GM19452 (cell line): ENCODE measurements at regions not wholly inside any gene's neighbourhood (a gene's known extent, or its start where the extent isn't known, plus 50 kb on each side); places are given as distances from the start of the nearest gene placed in this dataset.
A peak's percentile ranks its signal among the peaks of the same experiment; 100 is the strongest.
"Not testable (repeated sequence)": the region's sequence is repeated elsewhere in the genome, so short reads cannot be mapped to it uniquely, and the experiment has no call there.

Experiments
- ATAC-seq: cut with Tn5 transposase; IDR thresholded peaks from one replicate; pipeline ENCODE4 v1.9.1; 2021; ENCODE audit not compliant: unreplicated experiment

- no peak for ATAC-seq
Measured at GRCh38 chr12:92062539-92063493, 82.8 kb downstream of the BTG1 start.

GRCh38 chr12:92061061-92061460, 84.6 kb downstream of the BTG1 start:
- ATAC-seq = no peak

DNA sequence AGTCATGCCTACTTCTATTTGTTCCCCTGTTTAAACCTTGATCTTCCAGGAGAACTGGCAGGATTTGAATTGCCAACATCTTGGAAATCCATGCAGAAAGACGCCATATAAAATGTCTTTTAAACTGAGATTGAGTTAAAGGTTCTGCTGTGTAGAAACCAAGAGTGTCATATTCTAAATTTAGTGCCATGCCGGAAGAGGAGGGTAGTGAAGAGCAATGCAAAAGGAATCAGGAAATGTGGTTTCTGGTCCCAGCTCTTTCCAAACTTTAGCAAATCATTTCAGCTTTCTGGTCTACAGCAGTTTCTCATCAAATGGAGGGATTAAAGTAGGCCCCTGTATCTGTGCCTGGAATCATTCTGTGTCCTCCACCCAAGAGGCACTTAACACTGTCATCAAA, 85.7 kb downstream of the BTG1 start:
- ATAC-seq = no peak

- no peak for ATAC-seq
Measured at GRCh38 chr12:92058664-92059063, 87.0 kb downstream of the BTG1 start.

- ATAC-seq = not testable (repeated sequence)
Measured at GRCh38 chr12:92056756-92057155, 88.9 kb downstream of the BTG1 start.

DNA sequence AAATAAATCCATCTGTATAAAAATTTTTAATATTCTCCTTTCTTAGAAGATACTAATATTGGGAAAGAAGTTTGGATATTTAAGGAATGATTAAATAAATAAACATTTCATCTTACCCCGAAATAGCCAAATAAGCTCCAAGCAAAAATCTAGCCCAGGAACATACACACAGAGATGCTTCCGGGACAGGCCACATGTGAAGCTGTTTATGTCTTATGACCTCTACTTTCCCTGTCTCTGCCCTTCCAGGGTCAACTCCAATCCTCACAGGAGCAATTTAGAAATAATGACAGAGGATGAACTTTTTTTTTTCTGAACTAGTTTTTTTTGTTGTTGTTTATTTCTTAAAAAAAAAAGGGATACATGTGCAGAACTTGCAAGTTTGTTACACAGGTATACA, 89.4 kb downstream of the BTG1 start:
- no peak for ATAC-seq

- ATAC-seq = no peak
Measured at GRCh38 chr12:92055877-92056276, 89.8 kb downstream of the BTG1 start.

- ATAC-seq = no peak
Measured at GRCh38 chr12:92051441-92051840, 94.2 kb downstream of the BTG1 start.

DNA sequence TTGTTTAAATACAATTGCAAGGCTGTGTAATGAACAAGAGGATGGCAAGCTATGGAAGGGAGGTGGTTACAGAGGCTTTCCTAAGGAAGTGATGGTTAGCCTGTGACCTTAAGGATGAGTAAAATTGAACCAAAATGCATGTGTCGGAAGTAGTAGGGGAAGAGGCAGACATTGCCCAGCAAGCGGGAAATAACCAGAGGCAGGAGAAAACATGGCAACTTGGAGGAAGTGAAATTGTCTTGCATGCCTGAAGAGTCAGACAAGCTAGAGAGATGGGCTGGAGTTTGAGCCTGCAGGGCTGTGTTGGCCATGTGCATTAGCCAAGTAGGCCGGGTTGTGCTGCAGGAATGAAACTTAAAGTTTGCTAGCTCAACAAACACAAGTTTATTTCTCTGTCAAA, 96.2 kb downstream of the BTG1 start:
- peak; percentile 82 for ATAC-seq

GRCh38 chr12:92047393-92047826, 98.2 kb downstream of the BTG1 start:
- ATAC-seq = no peak

- ATAC-seq = no peak
Measured at GRCh38 chr12:92046557-92047392, 98.9 kb downstream of the BTG1 start.

DNA sequence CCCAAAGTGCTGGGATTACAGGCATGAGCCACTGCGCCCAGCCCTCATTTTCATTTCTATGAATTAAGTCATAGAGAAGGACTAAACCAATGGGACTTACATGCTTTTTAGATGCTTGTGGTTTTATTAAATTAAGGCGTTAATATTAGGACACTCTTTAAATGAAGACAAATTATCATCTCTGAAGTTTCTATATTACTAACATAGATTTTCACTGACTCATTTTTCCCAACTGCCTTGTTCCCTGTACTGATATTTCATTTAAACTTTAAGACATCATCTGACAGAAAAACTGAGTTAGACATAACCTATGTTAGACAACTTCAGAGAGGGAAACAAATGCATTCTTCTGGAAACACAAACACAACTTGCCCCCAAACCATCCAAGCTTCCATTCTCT, 99.8 kb downstream of the BTG1 start:
- ATAC-seq = no peak

DNA sequence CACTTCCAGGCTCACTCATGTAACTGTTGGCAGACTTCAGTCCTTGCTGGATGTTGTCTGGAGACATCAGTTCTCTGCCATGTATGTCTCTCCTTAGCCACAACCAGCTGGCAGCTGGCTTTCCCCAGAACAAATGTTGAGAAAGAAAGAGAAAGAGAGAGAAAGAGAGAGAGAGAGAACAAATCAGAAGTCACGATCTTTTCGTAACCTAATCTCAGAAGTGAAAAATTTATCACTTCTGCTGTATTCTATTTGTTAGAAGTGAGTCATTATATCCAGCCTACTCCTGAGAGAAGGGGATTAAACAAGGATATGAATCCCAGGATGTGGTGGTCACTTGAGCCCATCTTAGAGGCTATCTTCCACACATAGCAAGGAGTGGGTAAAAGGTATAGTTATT, 101.2 kb downstream of the BTG1 start:
- ATAC-seq = no peak

- no peak for ATAC-seq
Measured at GRCh38 chr12:92042791-92043531, 102.7 kb downstream of the BTG1 start.

- no peak for ATAC-seq
Measured at GRCh38 chr12:92041742-92042141, 103.9 kb downstream of the BTG1 start.

DNA sequence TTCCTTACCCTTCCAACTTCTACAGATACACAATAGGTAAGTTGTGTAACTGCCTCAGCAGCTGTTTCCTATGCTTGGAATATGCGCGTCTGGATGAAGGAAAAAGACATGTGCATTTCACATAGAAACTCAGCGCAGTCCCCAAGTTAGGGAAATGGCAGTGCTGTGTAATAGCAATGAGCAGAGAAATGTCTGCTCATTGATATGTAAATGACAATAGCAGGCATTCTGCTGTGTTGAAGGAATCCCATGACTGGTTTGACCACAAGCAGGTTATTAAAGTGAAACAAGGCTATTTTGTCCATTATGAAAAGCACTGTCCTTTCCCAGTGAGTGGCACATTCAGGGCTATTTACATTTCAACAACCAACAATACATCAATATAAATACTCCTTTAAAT, 106.6 kb downstream of the BTG1 start:
- ATAC-seq = no peak

DNA sequence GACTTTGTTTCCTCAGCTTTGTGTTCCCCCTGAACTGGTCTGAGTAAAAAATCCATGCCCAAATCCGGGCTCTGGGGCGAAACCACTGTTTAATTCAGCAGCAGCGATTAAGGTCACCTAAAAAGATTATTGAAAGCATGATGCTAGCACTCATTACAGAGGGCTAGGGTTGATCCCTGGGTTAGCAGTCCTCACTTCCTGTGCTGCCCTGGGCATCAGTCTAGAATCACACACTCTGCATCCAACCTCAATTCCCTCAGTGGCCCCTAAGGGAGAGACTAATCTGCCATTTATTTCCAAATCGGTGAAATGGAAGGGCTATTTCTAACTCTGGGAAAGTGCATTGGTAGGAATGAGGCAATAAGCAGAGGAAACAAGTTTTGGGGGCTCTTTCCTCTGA, 107.2 kb downstream of the BTG1 start:
- ATAC-seq = no peak

- no peak for ATAC-seq
Measured at GRCh38 chr12:92036771-92037453, 108.7 kb downstream of the BTG1 start.

DNA sequence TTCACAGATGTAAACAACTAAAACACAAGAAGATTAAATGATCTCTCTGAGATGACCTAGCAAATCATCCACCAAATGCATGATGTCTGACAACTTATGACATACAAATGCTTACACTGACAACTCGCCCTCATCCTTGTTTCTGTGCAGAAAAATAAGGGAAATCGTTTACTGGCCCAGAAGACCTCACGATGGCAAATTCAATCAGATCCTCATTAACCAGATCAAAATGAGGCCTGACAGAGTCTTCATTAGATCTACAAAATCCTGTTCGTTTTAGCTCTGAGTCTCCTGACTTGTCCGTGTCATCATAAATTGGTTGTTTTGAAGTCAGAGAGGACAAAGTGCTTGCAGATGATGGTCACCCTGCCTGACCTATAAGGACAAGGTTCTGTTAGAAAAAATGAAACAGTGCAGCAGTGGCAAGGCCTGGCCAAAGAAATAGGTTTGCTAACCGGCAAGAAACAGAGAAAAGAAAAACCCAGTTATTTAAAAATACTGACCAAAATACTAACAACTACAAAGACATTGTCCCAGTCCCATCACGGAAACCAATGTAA, 109.5 kb downstream of the BTG1 start:
- no peak for ATAC-seq

DNA sequence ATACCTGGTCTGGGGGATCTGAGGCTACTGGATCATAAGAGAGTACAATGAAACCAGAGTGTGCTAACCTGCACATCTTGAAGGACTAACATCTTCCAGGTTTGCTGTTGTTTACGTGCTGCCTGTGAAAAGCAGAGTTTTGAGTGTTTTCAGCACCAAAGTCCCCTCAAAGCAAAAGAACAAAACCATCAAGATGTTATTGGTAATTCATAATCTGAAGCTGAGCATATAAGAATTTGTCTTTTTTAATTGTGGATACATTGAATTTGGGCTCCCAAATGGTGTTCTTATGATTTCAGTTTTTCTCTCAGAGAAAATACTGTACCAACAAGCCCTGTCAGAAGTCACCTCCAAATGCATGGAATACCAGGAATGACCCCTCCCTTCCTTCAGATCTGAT, 110.2 kb downstream of the BTG1 start:
- no peak for ATAC-seq
